MV-4-11 (cell line): ENCODE measurements at regions not wholly inside any gene's neighbourhood (a gene's known extent, or its start where the extent isn't known, plus 50 kb on each side); places are given as distances from the start of the nearest gene placed in this dataset.
"Not testable (repeated sequence)": the region's sequence is repeated elsewhere in the genome, so short reads cannot be mapped to it uniquely, and the experiment has no call there.

Experiments used
- DNase-seq: peaks from one replicate; lab custom pipeline; 2025; lab: John Stamatoyannopoulos, UW

DNA sequence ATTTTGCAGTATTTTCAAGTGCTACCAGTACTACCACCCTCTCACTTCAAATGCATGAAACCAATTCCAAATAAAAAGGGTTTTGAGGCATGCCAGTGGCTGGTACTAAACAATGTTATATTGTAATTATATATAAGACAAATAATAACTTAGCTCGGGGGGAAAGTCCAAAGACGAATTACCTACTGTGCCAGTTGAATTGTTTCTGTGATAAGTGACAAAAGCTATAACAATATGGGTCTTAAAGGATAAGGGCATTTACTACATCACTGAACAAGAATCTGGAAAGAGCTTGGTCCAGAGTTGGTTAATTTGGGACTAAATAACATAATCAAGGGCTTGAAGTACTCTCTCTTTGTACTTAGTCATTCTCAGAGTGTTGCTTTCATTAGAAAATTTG, 404.7 kb upstream of the CHAC2 start:
- no peak for DNase-seq

DNA sequence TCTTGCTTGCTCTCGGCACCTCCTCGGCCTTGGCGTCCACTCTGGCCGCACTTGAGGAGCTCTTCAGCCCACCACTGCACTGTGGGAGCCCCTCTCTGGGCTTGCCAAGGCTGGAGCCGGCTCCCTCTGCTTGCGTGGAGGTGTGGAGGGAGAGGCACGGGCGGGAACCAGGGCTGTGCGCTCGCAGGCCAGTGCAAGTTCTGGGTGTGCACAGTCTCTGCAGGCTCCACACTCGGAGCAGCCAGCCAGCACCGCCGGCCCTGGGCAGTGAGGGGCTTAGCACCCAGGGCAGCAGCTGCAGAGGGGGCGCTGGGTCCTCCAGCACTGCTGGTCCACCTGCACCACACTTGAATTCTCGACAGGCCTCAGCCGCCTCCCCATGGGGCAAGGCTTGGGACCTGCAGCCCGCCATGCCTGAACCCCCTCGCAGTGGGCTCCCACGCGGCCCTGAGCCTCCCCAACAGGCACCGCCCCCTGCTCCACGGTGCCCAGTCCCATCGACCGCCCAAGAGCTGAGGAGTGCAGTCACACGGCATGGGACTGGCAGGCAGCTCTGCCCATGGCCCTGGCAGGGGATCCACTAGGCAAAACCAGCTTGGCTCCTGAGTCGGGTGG, 411.2 kb upstream of the CHAC2 start:
- DNase-seq = no peak

DNA sequence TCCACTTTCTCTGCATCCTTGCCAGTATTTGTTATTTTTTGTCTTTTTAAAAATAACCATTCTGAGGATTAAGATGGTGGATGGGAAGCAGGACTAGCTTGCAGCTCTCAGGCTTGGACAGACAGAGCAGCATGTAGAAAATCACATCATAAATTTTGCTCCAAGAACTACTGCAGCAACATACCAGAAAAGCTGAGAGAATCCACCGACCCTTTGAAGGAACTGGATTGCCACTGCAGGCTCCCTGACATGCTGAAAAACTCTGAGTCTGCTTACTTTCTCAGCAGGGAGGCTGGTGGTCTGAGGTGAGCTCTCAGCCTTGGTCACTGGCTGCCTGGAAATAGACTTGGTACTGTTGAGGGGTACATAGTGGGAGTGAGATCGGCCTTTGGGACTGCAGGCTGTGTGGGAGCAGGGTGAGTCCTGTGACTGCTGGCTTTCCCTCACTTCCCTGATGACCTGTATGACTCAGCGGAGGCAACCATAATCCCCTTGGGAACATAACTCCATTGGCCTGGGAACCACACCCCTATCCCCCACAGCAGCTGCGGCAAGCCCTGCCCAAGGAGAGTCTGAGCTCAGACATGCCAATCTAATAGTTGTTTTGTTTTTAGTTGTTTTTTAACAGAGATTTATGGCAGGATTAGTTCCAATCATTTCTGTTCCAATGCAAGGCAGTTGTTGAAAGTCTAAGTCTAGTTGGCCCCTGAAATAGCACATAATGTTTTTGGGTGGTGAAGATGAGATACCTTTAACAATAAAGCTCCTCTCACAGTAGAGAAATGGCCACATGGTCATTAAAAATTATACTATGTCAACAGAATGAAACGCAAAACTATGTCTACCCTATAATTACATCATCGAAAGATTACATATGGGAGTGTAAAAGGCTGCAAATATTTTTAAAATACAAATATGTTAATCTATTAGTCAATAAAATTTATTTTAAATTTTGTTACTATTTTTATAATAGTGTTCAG, 414.2 kb upstream of the CHAC2 start:
- DNase-seq = no peak

DNA sequence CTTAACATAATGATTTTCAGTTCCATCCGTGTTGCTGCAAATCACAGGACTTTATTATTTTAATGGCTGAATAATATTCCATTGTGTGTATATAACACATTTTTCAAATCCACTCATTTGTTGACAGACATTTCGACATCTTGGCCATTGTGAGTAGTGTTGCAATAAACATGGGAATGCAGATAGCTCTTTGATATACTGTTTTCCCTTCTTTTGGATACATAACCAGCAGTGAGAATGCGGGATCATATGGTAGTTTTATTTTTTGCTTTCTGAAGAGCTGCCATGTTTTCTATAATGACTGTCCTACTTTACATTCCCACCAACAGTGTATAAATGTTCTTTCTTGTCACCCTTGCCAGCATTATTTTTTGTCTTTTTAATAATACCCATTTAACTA, 420.3 kb upstream of the CHAC2 start:
- DNase-seq = no peak

DNA sequence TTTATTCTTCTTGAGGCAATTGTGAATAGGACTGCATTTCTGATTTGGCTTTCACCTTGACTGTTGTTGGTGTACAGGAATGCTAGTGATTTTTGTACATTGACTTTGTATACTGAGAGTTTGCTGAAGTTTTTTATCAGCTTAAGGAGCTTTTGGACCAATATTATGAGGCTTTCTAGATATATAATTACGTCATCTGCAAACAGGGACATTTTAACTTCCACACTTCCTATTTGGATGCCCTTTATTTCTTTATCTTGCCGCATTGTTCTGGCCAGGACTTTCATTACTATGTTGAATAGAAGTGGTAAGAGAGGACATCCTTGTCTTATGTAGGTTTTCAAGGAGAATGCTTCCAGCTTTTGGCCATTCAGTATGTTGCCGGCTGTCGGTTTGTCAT, 425.4 kb upstream of the CHAC2 start:
- no peak for DNase-seq

DNA sequence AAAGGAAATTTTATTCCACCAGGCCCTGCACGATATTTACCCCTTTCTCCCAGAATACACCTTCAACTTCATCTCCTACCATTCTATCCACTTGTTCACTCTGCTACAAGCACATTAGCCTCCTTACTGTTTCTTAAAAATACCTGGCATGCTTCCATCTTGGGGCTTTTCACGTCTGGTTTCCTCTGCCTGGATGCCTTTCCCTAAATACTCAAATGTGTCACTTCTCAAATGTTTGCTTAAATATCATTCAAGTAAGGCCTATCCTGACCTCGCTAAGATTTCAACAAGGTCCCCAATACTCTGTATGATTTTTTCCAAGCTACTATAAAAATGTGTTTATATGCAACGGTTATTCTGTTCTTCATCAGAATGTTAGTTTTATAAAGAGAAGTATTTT, 433.0 kb upstream of the CHAC2 start:
- DNase-seq = no peak

DNA sequence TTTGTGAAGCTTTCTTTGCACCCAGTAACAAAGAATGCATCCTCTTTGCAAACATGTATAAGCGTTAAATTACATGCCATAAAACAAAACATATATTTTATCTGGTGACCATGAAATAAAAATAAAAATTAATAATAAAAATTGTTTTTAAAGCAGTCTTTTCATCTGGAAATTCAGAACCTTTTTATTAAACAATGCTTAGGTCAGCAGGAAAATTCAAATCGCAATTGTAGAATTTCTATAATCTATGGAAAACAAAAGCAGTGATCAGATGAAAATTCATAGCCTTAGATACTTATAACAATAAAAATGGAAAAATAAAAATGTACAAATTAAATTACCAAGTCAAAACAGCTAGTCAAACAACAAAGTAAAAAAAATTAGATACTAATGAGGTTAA, 435.9 kb upstream of the CHAC2 start:
- DNase-seq = no peak

DNA sequence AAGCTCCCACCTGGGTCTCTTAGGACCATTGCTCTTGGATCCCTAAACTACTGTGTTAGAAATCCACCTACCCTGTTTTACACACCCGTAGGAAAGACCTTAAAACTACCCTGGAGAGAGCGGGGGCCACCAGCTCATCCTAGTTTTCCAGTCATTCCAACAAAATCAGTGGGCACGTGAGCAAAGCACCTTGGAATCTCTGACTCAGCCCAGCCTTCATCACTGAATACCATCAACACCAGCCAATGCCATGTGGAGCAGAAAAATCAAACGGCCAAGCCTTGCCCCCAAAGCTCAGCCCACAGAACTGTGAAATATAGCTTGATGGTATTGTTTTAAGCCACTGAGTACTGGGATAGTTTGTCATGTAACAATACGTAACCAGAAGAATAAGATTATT, 449.7 kb upstream of the CHAC2 start:
- no peak for DNase-seq

DNA sequence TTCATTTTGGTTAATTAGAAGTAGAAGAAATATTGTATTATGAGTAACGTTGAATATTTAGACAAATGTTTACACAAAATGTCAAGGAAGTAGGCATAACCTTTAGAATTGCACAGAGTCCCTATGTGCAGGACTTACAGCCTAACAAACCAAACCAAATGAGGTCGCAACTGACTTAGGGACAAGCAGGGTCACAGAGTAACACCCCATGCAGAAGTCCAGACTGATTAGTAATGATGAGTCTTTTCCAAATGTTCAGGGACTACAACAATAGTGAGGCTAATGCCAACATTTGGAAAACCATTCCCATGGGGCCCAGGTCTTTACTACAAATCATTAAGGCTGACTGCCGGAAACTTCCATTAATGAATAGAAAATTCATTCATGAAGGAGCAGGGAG, 452.5 kb upstream of the CHAC2 start:
- DNase-seq = no peak

DNA sequence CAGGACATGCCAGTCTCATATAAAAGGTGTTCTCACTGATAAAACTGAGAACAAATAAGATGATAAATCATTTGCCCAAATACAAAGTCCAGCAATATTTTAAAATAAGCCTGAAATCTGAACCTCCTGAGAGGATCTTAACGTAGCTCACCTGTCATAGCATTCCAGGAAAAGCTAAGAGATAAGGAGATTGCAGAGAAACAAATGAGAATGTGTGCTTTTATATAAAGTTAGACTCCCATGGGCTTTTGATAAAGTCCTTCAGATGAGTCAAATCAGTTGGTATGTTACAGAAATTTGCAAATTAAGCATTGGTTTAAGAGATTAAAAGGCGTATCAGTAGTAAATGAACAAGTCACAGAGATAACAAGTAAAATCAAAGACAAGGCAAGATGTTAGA, 452.9 kb upstream of the CHAC2 start:
- DNase-seq = no peak

DNA sequence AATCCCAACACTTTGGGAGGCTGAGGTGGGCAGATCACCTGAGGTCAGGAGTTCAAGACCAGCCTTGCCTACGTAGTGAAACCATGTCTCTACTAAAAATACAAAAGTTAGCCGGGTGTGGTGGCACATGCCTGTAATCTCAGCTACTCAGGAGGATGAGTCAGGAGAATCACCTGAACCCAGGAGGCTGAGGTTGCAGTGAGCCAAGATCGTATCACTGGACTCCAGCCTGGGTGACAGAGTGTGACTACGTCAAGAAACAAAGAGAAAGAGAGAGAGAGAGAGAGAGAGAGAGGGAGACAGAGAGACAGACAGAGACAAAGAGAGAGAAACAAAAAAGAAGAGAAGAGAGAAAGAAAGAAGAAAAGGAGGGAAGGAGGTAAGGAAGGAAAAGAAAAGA, 454.0 kb upstream of the CHAC2 start:
- not testable (repeated sequence) for DNase-seq

DNA sequence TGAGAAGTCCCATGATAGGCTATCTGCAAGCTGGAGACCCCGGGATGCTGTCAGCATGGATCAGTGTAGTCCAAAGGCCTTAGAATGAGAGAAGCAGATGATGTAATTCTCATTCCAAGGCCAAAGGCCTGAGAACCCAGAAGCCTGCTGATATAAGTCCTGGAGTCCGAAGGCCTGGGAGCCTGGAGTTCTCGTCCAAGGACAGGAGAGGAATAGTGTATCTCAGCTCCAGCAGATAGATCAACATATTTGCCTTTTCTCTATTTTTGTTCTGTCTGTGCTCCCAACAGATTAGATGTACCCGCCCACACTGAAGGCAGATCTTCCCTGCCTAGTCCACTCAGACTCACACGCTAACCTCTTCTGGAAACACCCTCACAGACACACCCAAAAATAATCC, 454.9 kb upstream of the CHAC2 start:
- no peak for DNase-seq

DNA sequence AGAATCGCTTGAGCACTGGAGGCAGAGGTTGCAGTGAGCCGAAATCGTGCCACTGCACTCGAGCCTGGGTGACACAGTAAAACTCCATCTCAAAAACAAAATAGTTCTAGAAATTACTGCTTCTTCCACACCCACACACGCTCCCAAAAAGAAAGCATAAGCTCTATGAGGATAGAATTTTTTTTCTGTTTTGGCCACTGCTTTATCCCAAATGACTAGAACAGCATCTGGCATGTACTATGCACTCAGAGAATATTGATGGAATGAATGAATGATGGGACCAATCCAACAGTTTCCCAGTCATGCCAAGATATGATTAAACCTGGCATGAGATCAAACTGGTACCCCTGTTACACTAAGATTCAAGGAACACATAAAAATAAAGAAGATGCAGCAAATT, 455.4 kb upstream of the CHAC2 start:
- no peak for DNase-seq

DNA sequence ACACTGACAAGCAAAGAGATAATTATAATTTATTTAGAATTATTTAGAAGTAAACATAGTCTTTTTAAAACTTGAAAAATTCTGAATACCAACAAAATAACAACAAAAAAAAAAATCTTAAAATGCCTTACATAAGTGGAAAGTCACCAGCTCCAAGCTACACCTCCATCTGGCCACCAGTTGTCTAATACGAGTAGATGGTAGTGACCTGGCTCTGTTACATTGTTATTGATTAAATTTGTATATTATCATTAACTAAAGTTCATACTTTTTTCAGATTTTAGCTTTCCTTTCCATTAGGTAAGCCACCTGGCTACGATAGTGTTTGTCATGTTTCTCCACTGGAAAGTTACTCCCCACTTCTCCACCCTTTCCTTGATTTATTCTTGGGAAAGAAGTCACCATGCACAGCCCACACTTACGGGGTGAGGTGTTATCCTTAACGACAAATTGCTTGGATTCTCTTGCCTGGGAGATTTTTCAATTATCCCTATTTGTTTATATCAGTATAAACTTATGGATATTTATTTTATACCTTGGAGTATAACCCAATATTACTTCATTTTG, 464.5 kb upstream of the CHAC2 start:
- DNase-seq = no peak

DNA sequence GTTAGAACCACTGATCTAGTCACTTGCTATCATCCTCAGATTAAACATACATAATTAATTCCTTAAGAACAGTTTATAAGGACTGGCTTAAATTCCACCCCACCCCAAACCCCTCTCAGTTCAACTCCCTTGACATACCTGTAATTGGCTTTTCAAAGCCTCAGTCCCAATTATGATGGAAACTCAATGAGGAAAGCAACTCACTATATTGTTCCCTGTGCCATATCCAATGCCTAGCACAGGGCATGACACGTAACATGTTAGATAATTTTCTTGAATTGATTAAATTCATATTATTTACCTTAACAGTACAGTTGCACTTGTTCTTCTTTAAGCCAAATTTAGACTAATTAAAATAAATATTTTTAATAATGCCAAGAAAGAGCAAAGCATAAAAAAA, 465.1 kb upstream of the CHAC2 start:
- no peak for DNase-seq

DNA sequence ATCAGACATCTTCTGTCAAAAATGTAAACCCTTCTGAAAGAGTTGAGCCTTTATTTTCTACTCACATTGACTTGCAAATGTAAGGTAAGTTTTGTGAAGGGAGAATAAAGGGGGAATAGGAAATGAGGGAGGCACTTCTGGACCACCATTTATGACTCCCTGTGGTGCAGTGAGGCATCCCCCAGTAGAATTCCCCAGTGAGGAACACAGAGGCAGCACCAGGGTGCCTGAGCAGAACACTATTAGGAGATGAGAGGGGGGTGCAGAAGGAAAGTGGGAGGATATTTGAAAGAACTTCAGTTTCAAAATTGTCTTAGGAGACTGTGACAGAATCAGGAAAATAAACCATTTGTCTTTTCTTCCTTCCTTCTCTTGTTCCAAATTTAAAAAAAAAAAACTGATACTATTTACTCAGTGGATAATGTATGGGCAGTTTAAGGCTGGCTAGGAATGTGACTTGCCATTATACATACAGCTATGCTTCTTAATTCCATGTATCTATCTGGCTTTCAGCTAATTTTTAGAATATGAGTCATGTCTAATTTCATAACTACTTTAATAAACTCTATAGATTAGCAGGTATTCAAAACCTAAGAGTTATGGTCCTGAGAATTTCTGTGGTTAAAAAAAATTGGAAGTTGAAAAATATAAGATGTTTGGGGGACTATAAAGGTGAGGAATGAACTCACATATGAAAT, 478.1 kb upstream of the CHAC2 start:
- DNase-seq = no peak

DNA sequence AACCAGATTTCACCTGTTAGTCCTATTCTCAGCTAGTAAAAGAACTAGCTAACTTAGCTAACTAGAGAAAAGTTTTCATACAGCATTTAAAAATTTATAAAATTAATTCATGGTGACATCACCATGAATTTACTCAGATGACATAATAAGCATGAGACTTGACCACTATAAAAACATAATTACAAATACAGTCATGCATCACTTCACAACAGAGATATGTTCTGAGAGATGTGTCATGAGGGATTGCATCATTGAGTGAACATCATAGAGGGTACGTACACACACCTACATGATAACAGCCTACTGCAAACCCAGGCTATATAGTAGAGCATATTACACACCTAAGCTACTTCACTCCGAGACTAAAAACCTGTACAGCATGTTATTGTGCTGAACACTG, 481.3 kb upstream of the CHAC2 start:
- no peak for DNase-seq

DNA sequence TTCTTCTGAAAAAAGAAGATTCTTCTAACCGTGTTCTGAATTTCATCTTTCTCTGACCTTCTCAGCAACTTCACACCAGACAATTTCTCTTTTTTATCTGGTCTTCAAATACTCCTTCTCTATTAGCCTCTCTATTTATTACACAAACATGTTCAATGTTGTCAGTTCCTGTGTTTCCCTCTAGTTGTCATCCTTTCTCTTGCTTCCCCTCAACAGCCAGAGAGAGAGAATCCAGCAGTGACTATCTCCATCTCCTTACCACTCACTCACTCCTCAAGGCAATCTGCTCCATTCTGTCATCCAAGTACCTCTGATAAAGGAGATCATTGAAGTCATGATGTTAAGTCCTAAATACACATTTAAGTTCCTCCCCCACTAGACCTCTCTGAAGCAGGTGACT, 491.9 kb upstream of the CHAC2 start:
- DNase-seq = no peak

DNA sequence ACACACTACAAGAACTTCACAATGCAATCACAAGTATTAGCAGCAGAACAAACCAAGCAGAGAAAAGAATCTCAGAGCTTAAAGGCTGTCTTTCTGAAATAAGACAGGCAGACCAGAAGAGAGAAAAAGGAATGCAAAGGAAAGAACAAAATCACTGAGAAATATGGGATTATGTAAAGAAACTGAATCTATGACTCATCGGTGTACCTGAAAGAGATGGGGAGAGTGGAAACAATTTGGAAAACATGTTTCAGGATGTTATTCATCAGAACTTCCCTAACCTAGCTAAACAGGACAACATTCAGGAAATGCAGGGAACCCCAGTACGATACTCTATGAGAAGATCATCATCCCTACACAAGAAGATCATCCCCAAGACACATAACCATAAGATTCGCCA, 499.0 kb upstream of the CHAC2 start:
- DNase-seq = no peak

DNA sequence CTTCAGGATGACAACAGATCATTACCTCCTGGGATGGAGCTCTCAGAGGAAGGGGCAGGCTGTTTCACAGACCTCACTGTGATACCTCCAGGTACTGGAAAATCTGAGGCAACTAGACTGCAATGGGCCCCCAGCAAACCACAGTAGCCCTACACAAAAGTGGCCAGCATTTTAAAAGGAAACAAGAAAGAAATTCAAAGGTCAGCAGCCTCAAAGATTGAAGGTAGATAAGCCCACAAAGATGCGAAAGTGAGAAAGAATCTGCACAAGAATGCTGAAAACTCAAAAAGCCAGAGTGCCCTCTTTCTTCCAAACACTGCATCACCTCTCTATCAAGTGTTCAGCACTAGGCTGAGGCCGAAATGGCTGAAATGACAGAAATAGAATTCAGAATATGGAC, 499.5 kb upstream of the CHAC2 start:
- no peak for DNase-seq

DNA sequence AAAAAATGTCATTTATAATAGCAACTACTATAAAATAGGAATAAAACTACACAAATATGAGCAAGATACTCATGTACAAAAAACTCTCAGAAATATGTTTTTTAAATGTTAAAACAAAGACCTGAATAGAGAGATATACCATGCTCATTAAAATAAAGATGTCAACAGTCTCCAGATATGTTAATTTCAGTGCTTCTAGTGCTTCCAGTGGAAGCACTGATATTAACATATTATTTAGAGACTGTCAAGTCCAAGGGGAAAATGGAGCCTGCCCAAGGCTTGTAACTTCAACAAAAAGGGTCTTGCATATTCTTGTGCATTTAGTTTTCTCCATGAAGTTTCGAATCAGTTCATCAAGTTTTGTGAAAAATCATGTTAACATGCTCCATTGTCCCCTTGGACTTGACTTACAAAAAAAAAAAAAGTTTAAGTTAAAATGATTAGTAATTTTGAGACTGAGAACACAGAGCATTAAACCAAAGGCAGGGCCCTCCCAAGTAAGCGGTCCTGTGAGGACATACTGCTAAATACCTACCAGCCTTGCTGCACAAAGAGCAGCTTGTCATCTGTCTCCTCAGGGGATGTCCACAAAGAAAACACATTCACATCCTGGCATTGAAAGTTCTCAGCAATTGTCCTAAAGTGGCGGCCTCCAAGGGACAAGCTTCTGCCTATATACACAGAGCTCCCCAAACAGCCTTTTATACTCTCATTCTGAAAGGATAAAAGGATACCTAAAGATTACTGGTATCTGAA, 501.9 kb upstream of the CHAC2 start:
- DNase-seq = no peak

DNA sequence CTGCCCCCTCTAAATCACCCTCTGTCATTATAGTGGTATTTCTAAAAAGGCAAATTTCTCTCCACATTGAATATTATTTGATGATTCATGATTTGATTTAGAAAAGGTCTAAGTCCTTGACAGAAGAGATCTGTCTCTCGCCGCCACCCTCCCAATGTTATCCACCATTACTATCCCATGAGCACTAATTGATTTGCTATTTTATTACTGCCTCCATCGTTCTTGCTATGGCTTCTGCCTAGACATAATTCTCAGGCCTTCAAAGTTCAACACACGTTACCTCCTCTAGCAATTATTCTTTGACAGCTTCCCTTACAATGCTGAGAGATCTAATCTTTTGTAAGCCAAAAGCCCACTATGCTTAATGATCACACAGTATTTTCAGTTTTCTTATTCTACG, 507.0 kb upstream of the CHAC2 start:
- no peak for DNase-seq
